ENCODE measurements at regions not wholly inside any gene's neighbourhood (a gene's known extent, or its start where the extent isn't known, plus 50 kb on each side); places are given as distances from the start of the nearest gene placed in this dataset.

GRCh38 chr4:17134100-17134499 is 235.7 kb upstream of the LDB2 start:
- TF ChIP-seq CTCF (conservative IDR thresholded peaks at IDR 0.05; ENCODE audit: low read length): no peak
- TF ChIP-seq EZH2phosphoT487 (IDR thresholded peaks at IDR 0.05; ENCODE audit: borderline replicate concordance): no peak

All from Loucy (cell line).